K562 (cell line): ENCODE measurements at regions not wholly inside any gene's neighbourhood (a gene's known extent, or its start where the extent isn't known, plus 50 kb on each side); places are given as distances from the start of the nearest gene placed in this dataset.

Source experiments
- CHD4 ChIP-seq: fragments of 200-600 bp; sonication (generic); IDR thresholded peaks from 3 replicates; pipeline ENCODE4 v1.6.1; 2012; ENCODE audit warnings: low read depth, mild to moderate bottlenecking, mixed read lengths, low read length, inconsistent platforms; ENCODE audit not compliant: insufficient read depth, insufficient replicate concordance, poor library complexity, severe bottlenecking
- CTCF ChIP-seq, 3 experiments: IDR thresholded peaks in 2 of 3; conservative IDR thresholded peaks in 1 of 3; 2 replicates each; pipeline ENCODE4 v1.5.1; 2011 to 2012; ENCODE audit warnings: low read length in 3 of 3, mild to moderate bottlenecking in 3 of 3, control low read depth in 2 of 3, improper control_type of control experiment in 1 of 3, inconsistent platforms in 1 of 3, low read depth in 1 of 3, mixed read lengths in 1 of 3, moderate library complexity in 1 of 3; ENCODE audit not compliant: insufficient read depth in 2 of 3
- MEF2A ChIP-seq: IDR thresholded peaks from 2 replicates; pipeline ENCODE4 v1.6.1; 2011; ENCODE audit warnings: low read depth, mild to moderate bottlenecking, low read length, moderate library complexity; ENCODE audit not compliant: control insufficient read depth
- PATZ1 ChIP-seq: fragments of 250-450 bp; sonication (Bioruptor Pico); IDR thresholded peaks from 2 replicates; pipeline ENCODE4 v1.5.0; 2020; ENCODE audit warnings: mild to moderate bottlenecking, borderline replicate concordance
- ZFP30 ChIP-seq: fragments of 250-450 bp; sonication (Bioruptor Pico); IDR thresholded peaks from 2 replicates; pipeline ENCODE4 v1.8.0; 2022; ENCODE audit warnings: moderate library complexity, mild to moderate bottlenecking, inconsistent platforms, borderline replicate concordance
- ZKSCAN8 ChIP-seq: fragments of 200-800 bp; sonication (Bioruptor generic); IDR thresholded peaks from 2 replicates; pipeline ENCODE4 v1.6.1; 2016; ENCODE audit warnings: missing genetic modification characterization, missing compliant biosample characterization
- ZNF354B ChIP-seq: fragments of 250-450 bp; sonication (Bioruptor Pico); IDR thresholded peaks from 2 replicates; pipeline ENCODE4 v1.4.0; 2020
- ZNF512 ChIP-seq: IDR thresholded peaks from 2 replicates; pipeline ENCODE4 v1.6.1; 2016; ENCODE audit warnings: missing genetic modification characterization, missing compliant biosample characterization

- no peak for TF ChIP-seq MEF2A
- TF ChIP-seq ZKSCAN8 (CRISPR knock-in tag) = no peak
- TF ChIP-seq ZNF354B (CRISPR knock-in tag) = no peak
- TF ChIP-seq ZFP30 (CRISPR knock-in tag) = no peak
- no peak for TF ChIP-seq CTCF (IDR thresholded peaks at IDR 0.05 in 2 of 3, conservative IDR thresholded peaks at IDR 0.05 in 1 of 3; ENCODE audit: insufficient read depth in 2 of 3, low read depth in 1 of 3, low read length in 3 of 3)
- TF ChIP-seq PATZ1 (CRISPR knock-in tag) = no peak
- no peak for TF ChIP-seq ZNF512 (tag)
- TF ChIP-seq CHD4 = no peak
These were observed 2704.4 kb downstream of the PCDH9 start for GRCh38 chr13:64525687-64526086.
